Astrocyte (in vitro differentiated cells and primary cell): ENCODE measurements at regions not wholly inside any gene's neighbourhood (a gene's known extent, or its start where the extent isn't known, plus 50 kb on each side); places are given as distances from the start of the nearest gene placed in this dataset.

Experiments
- DNase-seq: peaks from one replicate; pipeline ENCODE4 v3.0.0-alpha.2; 2010; ENCODE audit warnings: low read depth
- FAIRE-seq: peaks from 2 replicates; lab custom pipeline; 2011; peaks lifted over from hg19 to GRCh38; lab: Jason Lieb, UNC
- H2AFZ ChIP-seq: 2 replicates; pipeline ENCODE4 v1.6.0; 2012; ENCODE audit warnings: low read depth, low read length, inconsistent platforms
- H3K27ac ChIP-seq: 2 replicates; pipeline ENCODE4 v1.5.1; 2011; ENCODE audit warnings: low read depth, low read length, inconsistent platforms
- H3K27me3 ChIP-seq: 2 replicates; pipeline ENCODE4 v1.6.0; 2011; ENCODE audit warnings: low read length, inconsistent platforms; ENCODE audit not compliant: insufficient read depth
- H3K36me3 ChIP-seq: 2 replicates; pipeline ENCODE4 v1.5.1; 2011; ENCODE audit warnings: low read length, inconsistent platforms; ENCODE audit not compliant: insufficient read depth
- H3K4me1 ChIP-seq: 2 replicates; pipeline ENCODE4 v1.5.1; 2011; ENCODE audit warnings: low read length, inconsistent platforms; ENCODE audit not compliant: insufficient read depth
- H3K4me2 ChIP-seq: 2 replicates; pipeline ENCODE4 v1.6.0; 2012; ENCODE audit warnings: low read length, inconsistent platforms
- H3K4me3 ChIP-seq: 2 replicates; pipeline ENCODE4 v1.5.1; 2011; ENCODE audit warnings: low read depth, mild to moderate bottlenecking, low read length, inconsistent platforms; ENCODE audit not compliant: insufficient read depth
- H3K79me2 ChIP-seq: 2 replicates; pipeline ENCODE4 v1.6.0; 2012; ENCODE audit warnings: mild to moderate bottlenecking, low read length, inconsistent platforms; ENCODE audit not compliant: insufficient read depth
- H3K9ac ChIP-seq: 2 replicates; pipeline ENCODE4 v1.6.0; 2012; ENCODE audit warnings: mild to moderate bottlenecking, low read length, inconsistent platforms
- H3K9me3 ChIP-seq: 2 replicates; pipeline ENCODE4 v1.5.1; 2012; ENCODE audit warnings: low read depth, mild to moderate bottlenecking, low read length, inconsistent platforms; ENCODE audit not compliant: insufficient read depth
- H4K20me1 ChIP-seq: 2 replicates; pipeline ENCODE4 v1.6.0; 2012; ENCODE audit warnings: low read length, inconsistent platforms; ENCODE audit not compliant: insufficient read depth
- H3K27ac Mint-ChIP-seq: one replicate; pipeline ENCODE4 v1.8.0; 2021; ENCODE audit warnings: mild to moderate bottlenecking, mixed read lengths; ENCODE audit not compliant: unreplicated experiment
- H3K27me3 Mint-ChIP-seq: one replicate; pipeline ENCODE4 v1.8.0; 2021; ENCODE audit warnings: low read depth, mixed read lengths; ENCODE audit not compliant: unreplicated experiment
- H3K36me3 Mint-ChIP-seq: one replicate; pipeline ENCODE4 v1.8.0; 2021; ENCODE audit warnings: low read depth, mixed read lengths; ENCODE audit not compliant: unreplicated experiment
- H3K4me1 Mint-ChIP-seq: one replicate; pipeline ENCODE4 v1.8.0; 2021; ENCODE audit warnings: low read depth, mixed read lengths; ENCODE audit not compliant: unreplicated experiment
- H3K4me3 Mint-ChIP-seq: one replicate; pipeline ENCODE4 v1.8.0; 2021; ENCODE audit warnings: mild to moderate bottlenecking, moderate library complexity, mixed read lengths; ENCODE audit not compliant: unreplicated experiment
- H3K9me3 Mint-ChIP-seq: one replicate; pipeline ENCODE4 v1.8.0; 2021; ENCODE audit warnings: mild to moderate bottlenecking, mixed read lengths; ENCODE audit not compliant: unreplicated experiment
- EZH2 ChIP-seq: IDR thresholded peaks from 2 replicates; pipeline ENCODE4 v1.6.1; 2012; ENCODE audit warnings: mild to moderate bottlenecking, low read length, inconsistent platforms; ENCODE audit not compliant: insufficient read depth
- TF ChIP-seq, protein P1 (sequence below): IDR thresholded peaks from 2 replicates; pipeline ENCODE4 v1.5.1; 2011; ENCODE audit warnings: low read depth, mild to moderate bottlenecking, inconsistent platforms, low read length, moderate library complexity; ENCODE audit not compliant: insufficient read depth

DNA sequence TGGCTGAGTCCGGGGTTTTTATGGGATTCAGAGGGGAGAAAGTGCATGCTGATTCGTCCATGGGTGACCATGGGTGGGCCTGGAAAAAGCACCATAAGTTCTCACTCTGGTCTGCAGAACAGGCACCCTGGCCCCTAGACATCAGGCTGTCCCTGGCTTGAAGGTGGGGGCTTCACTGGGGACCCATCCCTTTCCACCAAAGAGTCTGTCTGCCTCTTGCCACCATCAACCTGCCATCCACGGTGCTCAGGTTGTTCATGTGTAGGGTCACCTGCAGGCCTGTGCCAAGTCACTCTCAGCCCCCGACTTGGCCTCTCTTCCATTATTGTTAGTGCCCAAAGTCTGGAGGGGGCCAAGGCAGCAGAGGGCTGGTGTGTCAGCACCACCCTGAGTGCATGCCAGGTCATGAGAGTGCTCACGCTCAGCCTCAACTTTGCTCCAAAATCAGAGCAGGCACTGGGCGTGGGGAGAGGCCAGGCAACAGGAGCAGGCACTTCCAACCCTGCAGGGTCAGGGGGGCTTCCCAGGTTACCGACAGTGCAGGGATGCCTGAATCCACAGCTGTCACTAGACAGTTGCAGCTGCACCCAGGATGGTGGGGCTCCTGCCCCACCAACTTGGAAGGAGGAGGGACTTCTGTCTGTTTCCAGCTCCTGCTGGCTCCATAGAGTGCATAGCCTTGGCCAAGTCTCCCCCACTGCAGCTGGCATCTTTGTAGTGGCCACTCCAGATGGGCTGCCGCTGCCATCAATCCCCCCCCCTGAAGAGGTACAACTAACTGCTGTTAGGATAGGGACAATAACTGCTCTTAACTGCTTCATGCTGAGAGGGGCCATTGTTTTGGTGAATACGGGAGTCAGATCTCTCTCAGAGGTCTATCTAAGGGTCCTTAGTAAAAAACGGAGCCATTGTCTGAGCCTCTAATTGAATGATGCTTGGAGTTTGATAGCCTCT, 209.3 kb downstream of the AKAIN1 start:
- DNase-seq (no peak), FAIRE-seq (no peak)
- H3K9ac ChIP-seq, result no peak overlapping the region
- H3K4me3 Mint-ChIP-seq, result no peak overlapping the region
- H3K4me3 ChIP-seq, result no peak overlapping the region
- peaks cover 6% of the 10 kb centered on the region for H3K9me3 Mint-ChIP-seq
- H3K79me2 ChIP-seq, result no peaks in the 10 kb centered on the region
- no peaks in the 10 kb centered on the region for H3K4me1 Mint-ChIP-seq
- no peaks in the 10 kb centered on the region for H3K36me3 ChIP-seq
- H4K20me1 ChIP-seq, result no peaks in the 10 kb centered on the region
- H3K9me3 ChIP-seq, result peaks cover 9% of the 10 kb centered on the region
- H3K27ac ChIP-seq, result no peak overlapping the region
- H3K27me3 ChIP-seq, result no peaks in the 10 kb centered on the region
- H2AFZ ChIP-seq, result no peak overlapping the region
- no peak overlapping the region for H3K27ac Mint-ChIP-seq
- no peaks in the 10 kb centered on the region for H3K4me1 ChIP-seq
- H3K27me3 Mint-ChIP-seq, result peaks cover 5% of the 10 kb centered on the region
- no peak for TF ChIP-seq EZH2
- TF ChIP-seq, protein P1, sequence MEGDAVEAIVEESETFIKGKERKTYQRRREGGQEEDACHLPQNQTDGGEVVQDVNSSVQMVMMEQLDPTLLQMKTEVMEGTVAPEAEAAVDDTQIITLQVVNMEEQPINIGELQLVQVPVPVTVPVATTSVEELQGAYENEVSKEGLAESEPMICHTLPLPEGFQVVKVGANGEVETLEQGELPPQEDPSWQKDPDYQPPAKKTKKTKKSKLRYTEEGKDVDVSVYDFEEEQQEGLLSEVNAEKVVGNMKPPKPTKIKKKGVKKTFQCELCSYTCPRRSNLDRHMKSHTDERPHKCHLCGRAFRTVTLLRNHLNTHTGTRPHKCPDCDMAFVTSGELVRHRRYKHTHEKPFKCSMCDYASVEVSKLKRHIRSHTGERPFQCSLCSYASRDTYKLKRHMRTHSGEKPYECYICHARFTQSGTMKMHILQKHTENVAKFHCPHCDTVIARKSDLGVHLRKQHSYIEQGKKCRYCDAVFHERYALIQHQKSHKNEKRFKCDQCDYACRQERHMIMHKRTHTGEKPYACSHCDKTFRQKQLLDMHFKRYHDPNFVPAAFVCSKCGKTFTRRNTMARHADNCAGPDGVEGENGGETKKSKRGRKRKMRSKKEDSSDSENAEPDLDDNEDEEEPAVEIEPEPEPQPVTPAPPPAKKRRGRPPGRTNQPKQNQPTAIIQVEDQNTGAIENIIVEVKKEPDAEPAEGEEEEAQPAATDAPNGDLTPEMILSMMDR, result no peak
- H3K4me2 ChIP-seq, result no peak overlapping the region
- peaks cover 8% of the 10 kb centered on the region for H3K36me3 Mint-ChIP-seq

DNA sequence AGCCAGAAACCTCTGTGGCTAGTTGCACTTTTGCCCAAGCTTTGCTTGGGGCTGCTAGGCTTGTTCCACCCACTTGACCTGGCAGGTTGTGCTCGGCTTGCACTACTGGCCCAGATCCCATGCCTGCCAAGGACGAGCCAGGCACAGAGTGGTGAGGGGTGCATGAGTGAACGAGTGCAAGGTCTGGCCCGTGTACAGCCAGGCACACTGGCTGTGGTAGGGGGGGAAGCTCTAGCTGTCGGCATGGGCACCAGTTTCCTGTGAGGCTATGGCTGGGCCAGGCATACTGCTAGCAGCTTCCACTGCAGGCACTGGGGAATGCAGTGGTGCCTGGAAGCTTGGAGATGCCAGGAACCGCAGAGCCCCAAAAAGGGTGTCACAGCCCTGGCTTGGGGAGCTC, 210.4 kb downstream of the AKAIN1 start:
- no peaks in the 10 kb centered on the region for H3K4me1 ChIP-seq
- Mint-ChIP-seq H3K27ac (no peak overlapping the region), H3K9me3 (peaks cover 2% of the 10 kb centered on the region), H3K27me3 (peaks cover 5% of the 10 kb centered on the region), H3K4me3 (no peak overlapping the region), H3K4me1 (no peaks in the 10 kb centered on the region), H3K36me3 (peaks cover 6% of the 10 kb centered on the region)
- H3K4me2 ChIP-seq, result no peak overlapping the region
- H3K4me3 ChIP-seq, result no peak overlapping the region
- FAIRE-seq, result no peak
- no peaks in the 10 kb centered on the region for H3K27me3 ChIP-seq
- peaks cover 3% of the 10 kb centered on the region for H3K9me3 ChIP-seq
- no peak for TF ChIP-seq EZH2
- H2AFZ ChIP-seq, result no peak overlapping the region
- H3K9ac ChIP-seq, result no peak overlapping the region
- H3K79me2 ChIP-seq, result no peaks in the 10 kb centered on the region
- no peaks in the 10 kb centered on the region for H4K20me1 ChIP-seq
- no peak for DNase-seq
- no peak overlapping the region for H3K27ac ChIP-seq
- H3K36me3 ChIP-seq, result no peaks in the 10 kb centered on the region

DNA sequence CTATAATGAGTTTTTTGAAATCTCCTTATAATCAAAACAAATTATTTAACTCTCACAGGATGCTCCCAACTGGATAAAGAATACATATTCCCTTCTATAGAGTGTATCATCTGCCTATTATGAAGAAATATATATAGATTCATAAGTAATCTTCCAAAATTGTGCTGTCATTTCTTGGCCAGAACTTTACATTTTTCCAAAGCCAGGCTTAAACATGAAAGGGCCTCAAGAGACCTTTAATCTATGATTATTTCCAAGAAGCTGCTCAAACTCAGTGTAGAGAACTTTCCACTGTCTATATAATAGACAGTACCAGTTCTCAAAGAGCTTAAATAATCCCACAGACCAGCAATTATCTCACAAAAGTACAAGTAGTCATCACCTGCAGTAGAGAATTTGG, 211.0 kb downstream of the AKAIN1 start:
- H3K27me3 ChIP-seq, result no peaks in the 10 kb centered on the region
- no peak overlapping the region for H3K4me2 ChIP-seq
- Mint-ChIP-seq H3K4me3 (no peak overlapping the region), H3K36me3 (peaks cover 6% of the 10 kb centered on the region), H3K27ac (no peak overlapping the region), H3K4me1 (no peaks in the 10 kb centered on the region), H3K9me3 (peaks cover 3% of the 10 kb centered on the region), H3K27me3 (peaks cover 5% of the 10 kb centered on the region)
- FAIRE-seq, result no peak
- H3K4me3 ChIP-seq, result no peak overlapping the region
- H4K20me1 ChIP-seq, result no peaks in the 10 kb centered on the region
- no peaks in the 10 kb centered on the region for H3K79me2 ChIP-seq
- no peak for DNase-seq
- H3K9me3 ChIP-seq, result peaks cover 3% of the 10 kb centered on the region
- TF ChIP-seq, protein P1, result no peak
- TF ChIP-seq EZH2, result no peak
- H3K9ac ChIP-seq, result no peak overlapping the region
- H2AFZ ChIP-seq, result no peak overlapping the region
- H3K4me1 ChIP-seq, result no peaks in the 10 kb centered on the region
- H3K27ac ChIP-seq, result no peak overlapping the region
- H3K36me3 ChIP-seq, result no peaks in the 10 kb centered on the region
